Thoracic aorta (tissue), 2 donors: ENCODE measurements at regions not wholly inside any gene's neighbourhood (a gene's known extent, or its start where the extent isn't known, plus 50 kb on each side); places are given as distances from the start of the nearest gene placed in this dataset.
"Not testable (repeated sequence)": the region's sequence is repeated elsewhere in the genome, so short reads cannot be mapped to it uniquely, and the experiment has no call there.

Source experiments
- ATAC-seq: fragments of 150-250 bp; one replicate; pipeline ENCODE4 v1.8.0; 2017; ENCODE audit warnings: low read depth; ENCODE audit not compliant: insufficient number of reproducible peaks, low FRiP score
- DNase-seq: peaks from one replicate; pipeline ENCODE4 v3.0.0-alpha.2; 2020; ENCODE audit warnings: low spot score
- H3K27ac ChIP-seq, 2 donors: fragments of 200-600 bp; sonication (generic); 1 replicate in 1 of 2; 2 replicates in 1 of 2; pipeline ENCODE4 v1.5.1; 2016; ENCODE audit warnings: mild to moderate bottlenecking in 2 of 2, moderate library complexity in 2 of 2
- H3K27me3 ChIP-seq: fragments of 200-600 bp; sonication (generic); replicated peaks from 2 replicates; pipeline ENCODE4 v1.6.0; 2016; ENCODE audit warnings: mild to moderate bottlenecking; ENCODE audit not compliant: insufficient read depth
- H3K36me3 ChIP-seq: fragments of 200-600 bp; sonication (generic); one replicate; pipeline ENCODE4 v1.5.1; 2016
- H3K4me1 ChIP-seq, 2 donors: fragments of 200-600 bp; sonication (generic); 1 replicate in 1 of 2; 2 replicates in 1 of 2; pipeline versions ENCODE4 v1.5.1 to v1.6.0; 2016; ENCODE audit warnings: low read depth in 2 of 2, mild to moderate bottlenecking in 1 of 2; ENCODE audit not compliant: control insufficient read depth in 1 of 2
- H3K4me3 ChIP-seq: fragments of 200-600 bp; sonication (generic); 2 replicates; pipeline ENCODE4 v1.5.1; 2016; ENCODE audit warnings: mild to moderate bottlenecking
- H3K9me3 ChIP-seq: fragments of 200-600 bp; sonication (generic); 2 replicates; pipeline ENCODE4 v1.5.1; 2016
- CTCF ChIP-seq: fragments of 200-600 bp; sonication (generic); IDR thresholded peaks from one replicate; pipeline ENCODE4 v1.5.1; 2019; ENCODE audit warnings: antibody characterized with exemption

GRCh38 chr15:66993090-66993489 is 72.3 kb upstream of the SMAD3 start:
- Histone ChIP-seq H3K36me3 (no peaks in the 10 kb centered on the region), H3K4me3 (no peak overlapping the region), H3K9me3 (no peaks in the 10 kb centered on the region), H3K27me3 (no peaks in the 10 kb centered on the region), H3K4me1 (no peaks in the 10 kb centered on the region), H3K27ac (no peak overlapping the region)
- no peak for ATAC-seq
- no peak for TF ChIP-seq CTCF
- no peak for DNase-seq

GRCh38 chr15:66993874-66994696 is 71.3 kb upstream of the SMAD3 start:
- Histone ChIP-seq H3K27me3 (no peaks in the 10 kb centered on the region), H3K9me3 (no peaks in the 10 kb centered on the region), H3K27ac (no peak overlapping the region), H3K4me1 (no peaks in the 10 kb centered on the region), H3K4me3 (no peak overlapping the region), H3K36me3 (no peaks in the 10 kb centered on the region)
- ATAC-seq: no peak
- no peak for TF ChIP-seq CTCF
- no peak for DNase-seq

- Histone ChIP-seq H3K4me3 (no peak overlapping the region), H3K4me1 (no peaks in the 10 kb centered on the region), H3K9me3 (no peaks in the 10 kb centered on the region), H3K27ac (no peak overlapping the region), H3K36me3 (no peaks in the 10 kb centered on the region), H3K27me3 (no peaks in the 10 kb centered on the region)
- no peak for ATAC-seq
- no peak for TF ChIP-seq CTCF
- DNase-seq: no peak
Measured at GRCh38 chr15:66994927-66995656, 70.3 kb upstream of the SMAD3 start.

- H3K27ac ChIP-seq: no peak overlapping the region
- ATAC-seq (no peak), DNase-seq (no peak)
- no peaks in the 10 kb centered on the region for H3K36me3 ChIP-seq
- no peak for TF ChIP-seq CTCF
- H3K4me3 ChIP-seq: no peak overlapping the region
- H3K27me3 ChIP-seq: no peaks in the 10 kb centered on the region
- H3K4me1 ChIP-seq: no peaks in the 10 kb centered on the region
- H3K9me3 ChIP-seq: no peaks in the 10 kb centered on the region
Measured at GRCh38 chr15:66996094-66996493, 69.3 kb upstream of the SMAD3 start.

- H3K27ac ChIP-seq: no peak overlapping the region
- H3K9me3 ChIP-seq: no peaks in the 10 kb centered on the region
- DNase-seq: no peak
- no peak for ATAC-seq
- no peak for TF ChIP-seq CTCF
- no peak overlapping the region for H3K4me3 ChIP-seq
- no peaks in the 10 kb centered on the region for H3K27me3 ChIP-seq
- H3K36me3 ChIP-seq: no peaks in the 10 kb centered on the region
- H3K4me1 ChIP-seq: no peaks in the 10 kb centered on the region
Measured at GRCh38 chr15:66997212-66997611, 68.2 kb upstream of the SMAD3 start.

GRCh38 chr15:66998234-66998633 is 67.2 kb upstream of the SMAD3 start:
- H3K27me3 ChIP-seq, H3K4me1 ChIP-seq, H3K9me3 ChIP-seq, H3K36me3 ChIP-seq, DNase-seq, H3K27ac ChIP-seq, ATAC-seq, H3K4me3 ChIP-seq: not testable (repeated sequence)
